GM12878 (cell line): ENCODE measurements at regions not wholly inside any gene's neighbourhood (a gene's known extent, or its start where the extent isn't known, plus 50 kb on each side); places are given as distances from the start of the nearest gene placed in this dataset.

Experiments
- ATAC-seq: fragments of 200-7000 bp; cut with Tn5 transposase; 3 replicates; pipeline ENCODE4 v1.9.1; 2020; ENCODE audit warnings: mild to moderate bottlenecking, moderate library complexity
- BruUV-seq: library from RNA; stranded (reverse); fragments of 400-500 nt; replicated peaks from 2 replicates; lab custom pipeline; 2021; lab: Mats Ljungman, UMichigan
- CTCF ChIA-PET: fragments of 300-600 bp; sonication (Branson Sonifier 250); formaldehyde crosslinking; extraction: SDS; loops from one replicate; lab custom pipeline; 2021; ENCODE audit warnings: inconsistent platforms; lab: Yijun Ruan, JAX
- POLR2A ChIA-PET: fragments of 350-600 bp; formaldehyde crosslinking; extraction: SDS; loops from one replicate; lab custom pipeline; 2021; ENCODE audit warnings: inconsistent platforms; lab: Charles Lee
- RAD21 ChIA-PET: fragments of 300-600 bp; sonication (Branson Sonifier 250); formaldehyde crosslinking; loops from one replicate; lab custom pipeline; 2023; ENCODE audit warnings: antibody characterized with exemption; ENCODE audit not compliant: unreplicated experiment; lab: Charles Lee
- SMC1A ChIA-PET: fragments of 300-600 bp; sonication (Branson Sonifier 250); formaldehyde crosslinking; loops from one replicate; lab custom pipeline; 2023; ENCODE audit not compliant: unreplicated experiment, uncharacterized antibody; lab: Charles Lee
- DNase-seq: peaks from one replicate; pipeline ENCODE4 v3.0.0-alpha.2; 2011; ENCODE audit warnings: low read depth, low spot score
- FAIRE-seq: peaks from 3 replicates; lab custom pipeline; 2011; peaks lifted over from hg19 to GRCh38; lab: Jason Lieb, UNC
- H2AFZ ChIP-seq: 2 replicates; pipeline ENCODE4 v1.6.0; 2011; ENCODE audit warnings: low read depth, low read length, control low read depth; ENCODE audit not compliant: control insufficient read depth
- H3K27ac ChIP-seq: 2 replicates; pipeline ENCODE4 v1.5.1; 2011; ENCODE audit warnings: control low read depth; ENCODE audit not compliant: control insufficient read depth, insufficient read depth
- H3K27me3 ChIP-seq, 2 experiments: replicated peaks in 1 of 2; 2 replicates each; pipeline versions ENCODE4 v1.6.0 to v1.6.1; 2011; ENCODE audit warnings: low read length in 1 of 2; ENCODE audit not compliant: control insufficient read depth in 2 of 2, insufficient read depth in 2 of 2
- H3K36me3 ChIP-seq, 2 experiments: 2 replicates each; pipeline ENCODE4 v1.5.1; 2011; ENCODE audit warnings: low read length in 1 of 2; ENCODE audit not compliant: control insufficient read depth in 2 of 2, insufficient read depth in 2 of 2
- H3K4me1 ChIP-seq: 2 replicates; pipeline ENCODE4 v1.6.1; 2011; ENCODE audit warnings: mild to moderate bottlenecking, low read length, moderate library complexity, mixed read lengths; ENCODE audit not compliant: control insufficient read depth, insufficient read depth
- H3K4me2 ChIP-seq: 2 replicates; pipeline ENCODE4 v1.6.0; 2011; ENCODE audit warnings: control low read depth; ENCODE audit not compliant: control insufficient read depth, insufficient read depth
- H3K4me3 ChIP-seq: fragments of 200-600 bp; sonication (generic); 2 replicates; pipeline ENCODE4 v1.5.1; 2016
- H3K79me2 ChIP-seq: 2 replicates; pipeline ENCODE4 v1.6.0; 2011; ENCODE audit warnings: low read length; ENCODE audit not compliant: control insufficient read depth, insufficient read depth
- H3K9ac ChIP-seq: 2 replicates; pipeline ENCODE4 v1.8.0; 2011; ENCODE audit warnings: low read length, control low read depth, mixed read lengths; ENCODE audit not compliant: control insufficient read depth, insufficient read depth
- H3K9me3 ChIP-seq: replicated peaks from 3 replicates; pipeline ENCODE4 v1.5.1; 2011; ENCODE audit warnings: mild to moderate bottlenecking, low read length; ENCODE audit not compliant: control insufficient read depth, insufficient read depth
- H4K20me1 ChIP-seq: 2 replicates; pipeline ENCODE4 v1.6.0; 2011; ENCODE audit not compliant: control insufficient read depth, insufficient read depth
- POU2F2 ChIP-seq: IDR thresholded peaks from 3 replicates; pipeline ENCODE4 v1.6.1; 2011; ENCODE audit warnings: low read depth, mild to moderate bottlenecking, low read length, borderline replicate concordance
- RAD21 ChIP-seq: IDR thresholded peaks from 2 replicates; pipeline ENCODE4 v1.6.1; 2011; ENCODE audit warnings: mild to moderate bottlenecking, low read depth, low read length, moderate library complexity; ENCODE audit not compliant: insufficient read depth
- SMC3 ChIP-seq: IDR thresholded peaks from 2 replicates; pipeline ENCODE4 v1.6.1; 2011; ENCODE audit warnings: low read length, improper control_type of control experiment, borderline replicate concordance
- STAT1 ChIP-seq: fragments of 450-650 bp; conservative IDR thresholded peaks from 2 replicates; pipeline ENCODE4 v1.6.1; 2014; ENCODE audit warnings: antibody characterized with exemption, mild to moderate bottlenecking
- TARDBP ChIP-seq: IDR thresholded peaks from 2 replicates; pipeline ENCODE4 v1.6.1; 2016; ENCODE audit warnings: borderline replicate concordance
- TBL1XR1 ChIP-seq: IDR thresholded peaks from 2 replicates; pipeline ENCODE4 v1.6.1; 2012; ENCODE audit warnings: low read depth, low read length, improper control_type of control experiment
- YY1 ChIP-seq: IDR thresholded peaks from 2 replicates; pipeline ENCODE4 v1.6.1; 2011; ENCODE audit warnings: low read depth, mild to moderate bottlenecking, low read length
- WGBS: methylation state at CpG from one replicate; pipeline ENCODE4 v1.1.6; 2016; ENCODE audit warnings: low lambda C conversion rate; ENCODE audit not compliant: insufficient replicate concordance, insufficient coverage; ENCODE audit errors: missing lambda C conversion rate; 5-methylcytosine and 5-hydroxymethylcytosine counted together
- in situ Hi-C: fragments of 300-500 bp; cut with MboI; formaldehyde crosslinking; loops from 9 replicates; pipeline ENCODE4 v1.14.3; 2018; ENCODE audit warnings: mixed read lengths
- intact Hi-C: fragments of 100-400 bp; cut with micrococcal nuclease; formaldehyde crosslinking; loops from one replicate; pipeline ENCODE4 v1.14.2; 2022; ENCODE audit not compliant: unreplicated experiment
- TF ChIP-seq, protein P1 (sequence below): fragments of 150-350 bp; IDR thresholded peaks from 2 replicates; pipeline ENCODE4 v1.6.1; 2014; ENCODE audit warnings: mild to moderate bottlenecking, low read depth, low read length
- TF ChIP-seq, protein P2 (sequence below): fragments of 450-650 bp; IDR thresholded peaks from 2 replicates; pipeline ENCODE4 v1.6.1; 2017; ENCODE audit warnings: mild to moderate bottlenecking, moderate library complexity

GRCh38 chr11:29208117-29208516 is 808.7 kb downstream of the KCNA4 start:
- DNase-seq = no peak
- Histone ChIP-seq H3K27ac (no peak overlapping the region), H3K27me3 (no peaks in the 10 kb centered on the region), H4K20me1 (no peaks in the 10 kb centered on the region), H3K79me2 (no peaks in the 10 kb centered on the region), H3K9ac (no peak overlapping the region), H2AFZ (no peak overlapping the region), H3K36me3 (no peaks in the 10 kb centered on the region), H3K4me2 (no peak overlapping the region), H3K4me1 (no peaks in the 10 kb centered on the region), H3K9me3 (no peaks in the 10 kb centered on the region), H3K4me3 (no peak overlapping the region)
- no TSS peak for BruUV-seq
- WGBS = 40% methylated on average over 2 of the region's 2 CpGs
- TF ChIP-seq, protein P1, sequence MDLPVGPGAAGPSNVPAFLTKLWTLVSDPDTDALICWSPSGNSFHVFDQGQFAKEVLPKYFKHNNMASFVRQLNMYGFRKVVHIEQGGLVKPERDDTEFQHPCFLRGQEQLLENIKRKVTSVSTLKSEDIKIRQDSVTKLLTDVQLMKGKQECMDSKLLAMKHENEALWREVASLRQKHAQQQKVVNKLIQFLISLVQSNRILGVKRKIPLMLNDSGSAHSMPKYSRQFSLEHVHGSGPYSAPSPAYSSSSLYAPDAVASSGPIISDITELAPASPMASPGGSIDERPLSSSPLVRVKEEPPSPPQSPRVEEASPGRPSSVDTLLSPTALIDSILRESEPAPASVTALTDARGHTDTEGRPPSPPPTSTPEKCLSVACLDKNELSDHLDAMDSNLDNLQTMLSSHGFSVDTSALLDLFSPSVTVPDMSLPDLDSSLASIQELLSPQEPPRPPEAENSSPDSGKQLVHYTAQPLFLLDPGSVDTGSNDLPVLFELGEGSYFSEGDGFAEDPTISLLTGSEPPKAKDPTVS = no peak
- TF ChIP-seq YY1 (no peak), TARDBP (no peak), SMC3 (no peak), TBL1XR1 (no peak), POU2F2 (no peak), STAT1 (no peak), RAD21 (no peak)
- TF ChIP-seq, protein P2, sequence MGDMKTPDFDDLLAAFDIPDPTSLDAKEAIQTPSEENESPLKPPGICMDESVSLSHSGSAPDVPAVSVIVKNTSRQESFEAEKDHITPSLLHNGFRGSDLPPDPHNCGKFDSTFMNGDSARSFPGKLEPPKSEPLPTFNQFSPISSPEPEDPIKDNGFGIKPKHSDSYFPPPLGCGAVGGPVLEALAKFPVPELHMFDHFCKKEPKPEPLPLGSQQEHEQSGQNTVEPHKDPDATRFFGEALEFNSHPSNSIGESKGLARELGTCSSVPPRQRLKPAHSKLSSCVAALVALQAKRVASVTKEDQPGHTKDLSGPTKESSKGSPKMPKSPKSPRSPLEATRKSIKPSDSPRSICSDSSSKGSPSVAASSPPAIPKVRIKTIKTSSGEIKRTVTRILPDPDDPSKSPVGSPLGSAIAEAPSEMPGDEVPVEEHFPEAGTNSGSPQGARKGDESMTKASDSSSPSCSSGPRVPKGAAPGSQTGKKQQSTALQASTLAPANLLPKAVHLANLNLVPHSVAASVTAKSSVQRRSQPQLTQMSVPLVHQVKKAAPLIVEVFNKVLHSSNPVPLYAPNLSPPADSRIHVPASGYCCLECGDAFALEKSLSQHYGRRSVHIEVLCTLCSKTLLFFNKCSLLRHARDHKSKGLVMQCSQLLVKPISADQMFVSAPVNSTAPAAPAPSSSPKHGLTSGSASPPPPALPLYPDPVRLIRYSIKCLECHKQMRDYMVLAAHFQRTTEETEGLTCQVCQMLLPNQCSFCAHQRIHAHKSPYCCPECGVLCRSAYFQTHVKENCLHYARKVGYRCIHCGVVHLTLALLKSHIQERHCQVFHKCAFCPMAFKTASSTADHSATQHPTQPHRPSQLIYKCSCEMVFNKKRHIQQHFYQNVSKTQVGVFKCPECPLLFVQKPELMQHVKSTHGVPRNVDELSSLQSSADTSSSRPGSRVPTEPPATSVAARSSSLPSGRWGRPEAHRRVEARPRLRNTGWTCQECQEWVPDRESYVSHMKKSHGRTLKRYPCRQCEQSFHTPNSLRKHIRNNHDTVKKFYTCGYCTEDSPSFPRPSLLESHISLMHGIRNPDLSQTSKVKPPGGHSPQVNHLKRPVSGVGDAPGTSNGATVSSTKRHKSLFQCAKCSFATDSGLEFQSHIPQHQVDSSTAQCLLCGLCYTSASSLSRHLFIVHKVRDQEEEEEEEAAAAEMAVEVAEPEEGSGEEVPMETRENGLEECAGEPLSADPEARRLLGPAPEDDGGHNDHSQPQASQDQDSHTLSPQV = no peak
- ChIA-PET CTCF (interaction anchor here (1.2 to 1.3 kb wide), 2 partner anchors 8 to 21 kb away, joined by 4 to 5 read pairs; no protein-coding TSS in a partner anchor), SMC1A (interaction anchor here (1.0 to 1.2 kb wide), 2 partner anchors 85 to 116 kb away, joined by 3 to 6 read pairs; no protein-coding TSS in a partner anchor), POLR2A (no interaction called here), RAD21 (no interaction called here)
- FAIRE-seq = no peak
- in situ Hi-C loops (no loop called here), intact Hi-C loops (no loop called here)
- ATAC-seq = no peak
